Upper lobe of right lung (tissue), 1 donor: ENCODE measurements at regions not wholly inside any gene's neighbourhood (a gene's known extent, or its start where the extent isn't known, plus 50 kb on each side); places are given as distances from the start of the nearest gene placed in this dataset.

Experiments
- ATAC-seq: fragments of 200-7000 bp; cut with Tn5 transposase; one replicate; pipeline ENCODE4 v1.9.1; 2020; ENCODE audit warnings: mild to moderate bottlenecking, moderate library complexity
- DNase-seq: peaks from one replicate; pipeline ENCODE4 v3.0.0-alpha.2; 2020
- H3K27ac ChIP-seq: fragments of 200-600 bp; one replicate; pipeline ENCODE4 v1.8.0; 2022
- H3K27me3 ChIP-seq: fragments of 200-600 bp; one replicate; pipeline ENCODE4 v1.8.0; 2022; ENCODE audit warnings: mild to moderate bottlenecking
- H3K36me3 ChIP-seq: fragments of 200-600 bp; one replicate; pipeline ENCODE4 v1.8.0; 2022
- H3K4me1 ChIP-seq: fragments of 200-600 bp; one replicate; pipeline ENCODE4 v1.8.0; 2022
- H3K4me3 ChIP-seq: fragments of 200-600 bp; one replicate; pipeline ENCODE4 v1.8.0; 2022; ENCODE audit warnings: mild to moderate bottlenecking
- H3K9me3 ChIP-seq: fragments of 200-600 bp; one replicate; pipeline ENCODE4 v1.8.0; 2022
- CTCF ChIP-seq: fragments of 200-600 bp; IDR thresholded peaks from one replicate; pipeline ENCODE4 v1.8.0; 2022; ENCODE audit warnings: antibody characterized with exemption
- intact Hi-C: fragments of 100-400 bp; cut with DNase I; formaldehyde crosslinking; loops from one replicate; pipeline ENCODE4 v1.11.0; 2022
- donor health status: DM: no; HTN: yes; CAD: no; lungs with severe emphysema.

GRCh38 chr5:68804343-68804742 lies 289.5 kb upstream of the SLC30A5 start:
- no peak for ATAC-seq

GRCh38 chr5:68805444-68805843 lies 288.4 kb upstream of the SLC30A5 start:
- no peak for TF ChIP-seq CTCF
- Histone ChIP-seq H3K27ac (no peak overlapping the region), H3K4me3 (no peak overlapping the region), H3K36me3 (no peaks in the 10 kb centered on the region), H3K27me3 (no peaks in the 10 kb centered on the region), H3K9me3 (no peaks in the 10 kb centered on the region), H3K4me1 (no peaks in the 10 kb centered on the region)
- ATAC-seq (no peak), DNase-seq (no peak)
- intact Hi-C loops, result no loop called here

More at GRCh38 chr5:68804343-68804742, 289.5 kb upstream of the SLC30A5 start:
- no peak for DNase-seq
- no peaks in the 10 kb centered on the region for H3K4me1 ChIP-seq
- no peaks in the 10 kb centered on the region for H3K36me3 ChIP-seq
- TF ChIP-seq CTCF, result no peak
- H3K27me3 ChIP-seq, result no peaks in the 10 kb centered on the region
- H3K27ac ChIP-seq, result no peak overlapping the region
- H3K4me3 ChIP-seq, result no peak overlapping the region
- intact Hi-C loops, result no loop called here
- no peaks in the 10 kb centered on the region for H3K9me3 ChIP-seq

DNA sequence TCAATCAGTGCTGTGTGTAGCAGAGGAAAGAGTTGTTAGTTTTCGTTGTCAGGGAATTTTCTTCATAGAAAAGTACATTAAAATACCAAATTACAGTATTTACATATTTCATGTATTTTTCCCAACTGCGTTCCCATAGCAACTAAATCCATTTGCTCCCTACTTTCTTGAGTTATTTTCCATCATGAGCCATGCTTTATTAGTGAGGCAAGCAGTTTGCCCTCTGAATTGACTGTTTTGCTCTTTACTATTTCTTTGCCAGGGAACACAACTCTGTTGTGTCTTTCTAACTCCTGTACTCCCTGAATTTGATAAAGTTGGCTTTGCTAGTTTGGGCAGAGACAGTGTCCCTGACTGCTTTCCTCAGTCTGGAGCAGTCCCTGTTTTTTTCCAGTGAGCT lies 276.2 kb upstream of the SLC30A5 start:
- intact Hi-C loops, result no loop called here
- no peaks in the 10 kb centered on the region for H3K9me3 ChIP-seq
- no peak for ATAC-seq
- no peak overlapping the region for H3K27ac ChIP-seq
- no peaks in the 10 kb centered on the region for H3K27me3 ChIP-seq
- TF ChIP-seq CTCF, result no peak
- no peak overlapping the region for H3K4me3 ChIP-seq
- no peak for DNase-seq
- H3K4me1 ChIP-seq, result no peaks in the 10 kb centered on the region
- no peaks in the 10 kb centered on the region for H3K36me3 ChIP-seq

DNA sequence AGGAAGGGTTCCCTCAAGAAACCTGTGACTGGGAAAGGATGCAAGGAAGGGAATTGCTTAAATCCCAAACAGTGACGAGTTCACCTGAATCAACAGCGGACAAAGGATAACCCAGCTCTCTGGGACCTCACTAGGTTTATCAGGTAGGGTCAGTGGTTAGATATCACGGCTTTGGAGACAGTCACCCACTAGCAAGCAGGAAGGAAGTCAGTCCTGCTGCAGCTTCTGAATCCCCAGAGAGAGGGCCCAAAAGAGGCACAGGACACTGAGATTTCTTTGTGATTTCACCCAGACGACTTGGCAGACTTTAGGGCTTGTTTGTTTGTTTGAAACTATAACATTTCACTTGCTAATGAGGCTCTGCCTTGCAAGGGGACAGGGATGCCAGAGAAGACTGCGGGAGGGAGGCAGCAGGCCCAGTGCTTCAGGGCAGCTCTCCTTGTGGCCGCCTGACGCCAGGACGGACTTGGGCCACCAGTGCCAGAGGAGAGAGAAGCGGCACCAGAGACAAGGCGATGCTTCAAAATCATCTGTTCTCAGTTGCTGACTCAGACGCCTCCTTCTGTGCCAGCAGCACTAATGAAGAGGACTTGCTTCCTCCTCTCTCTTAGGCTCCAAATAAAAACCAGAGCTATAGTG lies 275.6 kb upstream of the SLC30A5 start:
- no peak for DNase-seq
- H3K36me3 ChIP-seq, result no peaks in the 10 kb centered on the region
- H3K4me1 ChIP-seq, result no peaks in the 10 kb centered on the region
- no peak overlapping the region for H3K4me3 ChIP-seq
- TF ChIP-seq CTCF, result no peak
- no peak overlapping the region for H3K27ac ChIP-seq
- H3K9me3 ChIP-seq, result no peaks in the 10 kb centered on the region
- no peak for ATAC-seq
- H3K27me3 ChIP-seq, result no peaks in the 10 kb centered on the region
- intact Hi-C loops, result no loop called here

DNA sequence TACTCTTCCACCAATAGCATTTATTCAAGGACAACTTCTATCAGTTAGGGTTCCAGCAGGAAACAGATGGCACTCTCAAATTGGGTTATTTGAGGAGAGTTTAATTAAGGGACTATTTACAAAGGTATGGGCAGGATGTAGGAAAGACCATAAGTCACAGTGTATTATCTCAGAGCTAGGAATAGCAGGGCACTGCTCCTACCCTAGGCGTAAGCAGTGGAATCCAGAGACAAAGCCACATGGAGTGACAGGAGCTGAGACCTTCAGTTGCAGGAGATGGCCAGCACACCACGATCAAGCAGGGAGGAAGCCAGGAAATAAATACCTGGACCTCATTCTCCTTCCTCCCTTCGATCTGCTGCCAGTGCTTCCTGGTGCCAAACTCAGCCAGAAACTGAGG lies 274.9 kb upstream of the SLC30A5 start:
- Histone ChIP-seq H3K9me3 (no peaks in the 10 kb centered on the region), H3K36me3 (no peaks in the 10 kb centered on the region), H3K27me3 (no peaks in the 10 kb centered on the region), H3K4me1 (no peaks in the 10 kb centered on the region), H3K4me3 (no peak overlapping the region), H3K27ac (no peak overlapping the region)
- intact Hi-C loops, result no loop called here
- ATAC-seq (no peak), DNase-seq (no peak)
- TF ChIP-seq CTCF, result no peak

DNA sequence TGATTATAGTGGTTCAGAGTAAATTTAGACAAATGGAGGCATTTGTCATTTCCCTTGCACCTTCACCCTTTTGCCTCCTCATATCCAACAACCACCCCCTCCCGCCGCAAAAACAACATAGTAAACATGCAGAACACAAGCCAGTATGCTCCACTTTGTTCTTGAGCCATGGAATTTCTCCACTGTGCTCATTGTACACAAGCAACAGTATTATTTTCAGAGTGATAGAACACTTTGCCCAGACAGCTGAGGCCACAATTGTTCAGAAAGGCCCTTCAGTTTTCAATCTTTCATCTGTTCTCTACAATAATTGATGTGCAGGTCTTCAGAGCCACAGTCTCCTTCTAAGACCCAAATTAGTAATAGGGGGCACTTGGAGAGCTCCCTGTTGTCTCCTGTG lies 272.8 kb upstream of the SLC30A5 start:
- no peaks in the 10 kb centered on the region for H3K27me3 ChIP-seq
- H3K9me3 ChIP-seq, result no peaks in the 10 kb centered on the region
- H3K4me3 ChIP-seq, result no peak overlapping the region
- DNase-seq (no peak), ATAC-seq (no peak)
- no peak for TF ChIP-seq CTCF
- H3K27ac ChIP-seq, result no peak overlapping the region
- H3K36me3 ChIP-seq, result no peaks in the 10 kb centered on the region
- intact Hi-C loops, result no loop called here
- no peaks in the 10 kb centered on the region for H3K4me1 ChIP-seq
